ENCODE measurements at regions not wholly inside any gene's neighbourhood (a gene's known extent, or its start where the extent isn't known, plus 50 kb on each side); places are given as distances from the start of the nearest gene placed in this dataset.

DNA sequence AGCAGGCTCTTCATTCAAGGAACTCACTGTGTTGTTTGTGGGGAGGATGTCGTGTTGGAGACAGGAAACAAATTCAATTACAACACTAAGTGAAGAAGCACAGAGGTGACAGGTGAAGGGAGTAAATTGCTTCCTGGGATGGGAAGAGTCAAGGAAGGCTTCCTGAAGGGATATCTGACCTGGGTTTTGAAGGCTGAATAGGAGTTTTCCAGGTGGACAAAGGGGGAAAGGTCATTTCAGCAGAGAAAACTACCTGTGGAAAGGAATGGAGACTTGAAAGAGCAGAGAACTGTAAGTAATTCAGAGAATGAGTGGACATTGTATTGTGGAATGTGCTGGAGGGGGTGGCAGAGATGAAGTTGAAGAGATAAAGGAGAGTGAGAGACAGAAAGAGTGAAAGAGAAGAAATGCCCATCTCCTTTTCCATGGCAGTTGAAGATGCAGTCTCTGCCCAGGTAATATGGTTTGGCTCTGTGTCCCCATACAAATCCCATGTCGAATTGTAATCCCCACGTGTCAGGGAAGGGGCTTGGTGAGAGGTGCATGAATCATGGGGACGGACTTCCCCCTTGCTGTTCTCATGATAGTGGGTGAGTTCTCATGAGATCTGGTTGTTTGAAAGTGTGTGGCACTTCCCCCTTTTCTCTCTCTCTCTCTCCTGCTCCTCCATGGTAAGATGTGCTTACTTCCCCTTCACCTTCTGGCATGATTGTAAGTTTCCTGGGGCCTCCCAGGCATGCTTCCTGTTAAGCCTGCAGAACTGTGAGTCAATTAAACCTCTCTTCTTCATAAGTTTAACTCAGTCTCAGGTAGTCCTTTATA lies 205.7 kb upstream of the BCOR start:
- no peak for DNase-seq

DNA sequence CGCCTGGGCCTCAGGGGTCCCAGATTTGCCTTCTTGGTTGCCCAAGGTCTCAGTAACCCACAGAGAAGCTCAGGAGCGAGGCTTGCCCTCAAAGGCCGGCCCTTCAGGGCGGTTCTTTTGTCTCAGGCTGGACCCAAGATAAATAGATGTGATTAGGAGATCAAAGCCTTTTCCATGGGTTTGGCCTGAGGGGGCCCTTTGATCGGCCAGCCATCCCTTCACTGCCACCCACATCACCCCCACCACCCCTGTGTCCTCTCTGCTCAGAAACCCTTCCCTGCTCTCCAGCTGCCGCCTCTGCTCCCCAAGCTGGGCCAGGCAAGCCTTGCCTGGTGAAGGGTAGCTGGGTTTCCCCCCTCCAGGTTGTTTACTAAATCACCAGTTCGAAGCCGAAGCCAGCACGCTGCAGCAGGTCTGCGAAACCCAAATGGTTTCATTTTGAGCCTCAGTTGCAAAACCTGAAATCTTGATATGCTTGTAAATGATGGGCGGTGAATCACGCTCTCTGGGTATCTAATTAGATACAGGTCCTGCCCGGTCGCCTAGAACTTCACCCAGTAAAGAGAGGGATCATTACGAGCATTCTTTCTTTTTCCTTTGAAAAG lies 202.6 kb upstream of the BCOR start:
- DNase-seq: no peak

DNA sequence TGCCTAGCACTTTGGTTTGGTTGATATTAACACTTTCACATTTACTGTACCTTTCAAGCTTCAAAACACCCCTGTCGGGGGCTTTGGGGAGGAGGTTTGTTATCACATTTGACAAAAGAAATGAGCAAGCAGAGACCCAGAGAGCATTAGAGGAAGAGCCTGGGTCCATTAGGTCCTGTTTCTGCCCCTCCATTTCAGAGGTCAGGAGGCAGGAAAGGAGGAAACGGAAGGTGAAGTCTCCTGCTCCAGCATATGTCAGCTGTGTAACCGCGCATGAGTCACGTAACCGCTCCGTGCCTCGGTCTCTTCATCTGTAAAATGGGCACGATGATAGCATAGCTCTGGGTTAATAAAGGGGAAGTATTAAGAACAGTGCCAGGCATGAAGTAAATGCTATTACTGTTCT lies 201.9 kb upstream of the BCOR start:
- DNase-seq: no peak

DNA sequence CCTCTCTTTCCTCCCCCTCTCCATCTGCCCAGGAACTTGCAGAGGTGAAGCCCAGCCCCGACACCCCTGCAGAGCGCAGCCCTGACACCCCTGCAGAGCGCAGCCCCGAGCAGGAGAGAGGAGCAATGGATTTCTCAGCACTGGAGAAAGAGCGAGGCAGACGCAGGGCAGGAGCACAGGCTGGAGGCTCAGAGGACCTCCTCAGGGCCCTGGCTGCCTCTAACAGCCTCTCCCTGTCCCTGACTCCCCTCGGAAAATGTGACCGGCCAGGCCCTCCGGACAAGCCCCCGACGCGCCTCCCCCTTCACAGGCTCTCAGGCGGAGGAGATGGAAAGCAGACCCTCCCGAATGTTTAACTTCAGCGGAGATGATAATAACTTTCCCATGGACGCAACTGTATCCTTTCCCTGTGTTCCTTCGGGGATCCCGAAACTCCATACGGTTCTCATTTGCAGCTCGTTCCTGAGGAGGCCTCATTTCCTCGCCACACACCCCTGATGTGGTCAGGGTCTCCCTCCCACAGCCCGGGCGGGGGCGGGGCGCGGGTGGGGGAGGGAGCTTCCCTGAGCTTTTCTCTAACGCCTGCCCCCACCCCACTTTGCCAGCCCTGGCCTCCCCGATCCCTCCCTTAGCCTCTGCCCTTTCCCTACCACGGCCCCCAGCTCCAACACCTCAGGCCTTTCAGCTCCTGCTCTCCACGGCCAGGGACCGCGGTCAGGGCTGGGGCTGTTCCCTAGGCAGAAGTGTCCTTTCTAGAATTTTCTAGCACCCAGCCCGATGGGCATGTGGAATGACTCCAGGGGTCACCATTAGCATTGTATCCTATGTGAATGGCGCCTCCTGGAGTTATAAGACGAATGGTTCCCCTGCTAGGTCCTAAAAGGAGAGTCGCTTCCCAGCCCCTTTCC lies 201.1 kb upstream of the BCOR start:
- DNase-seq: no peak

DNA sequence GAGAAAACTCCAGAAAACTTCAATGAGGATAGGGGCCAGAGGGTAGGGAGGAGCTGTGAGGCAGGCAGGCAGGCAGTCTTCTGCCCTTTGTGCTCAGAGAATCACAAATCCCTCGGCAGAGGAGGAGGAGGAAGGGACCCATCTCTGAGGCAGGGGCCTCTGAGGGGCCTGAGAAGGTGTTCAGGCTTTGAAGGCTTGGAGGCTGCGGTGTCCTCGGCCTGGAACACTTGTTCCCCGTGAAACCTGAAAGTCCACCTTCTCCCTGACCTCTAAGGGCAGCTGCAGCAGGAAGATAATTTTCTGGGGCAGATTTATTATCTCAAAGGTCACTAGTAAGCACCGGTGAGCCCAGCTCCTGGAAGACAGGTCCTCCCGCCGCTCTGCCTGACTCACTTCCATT lies 200.3 kb upstream of the BCOR start:
- no peak for DNase-seq

DNA sequence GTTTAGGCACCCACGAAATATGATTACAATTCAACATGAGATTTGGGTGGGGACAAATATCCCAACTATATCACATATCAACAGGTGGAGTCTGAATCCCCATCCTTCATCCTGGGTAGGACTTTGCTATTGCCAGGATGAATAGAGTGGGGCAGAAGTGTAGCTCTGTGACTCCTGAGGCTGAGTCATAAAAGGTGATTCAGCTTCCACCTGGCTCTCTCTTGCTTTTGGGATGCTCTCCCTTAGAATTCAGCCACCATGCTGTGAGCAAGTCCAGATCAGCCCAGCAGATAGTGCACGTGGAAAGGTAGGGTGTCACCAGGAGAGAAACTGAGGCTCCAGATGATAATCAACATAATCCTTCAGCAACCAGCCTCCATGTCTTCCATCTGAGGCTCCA lies 193.8 kb upstream of the BCOR start:
- DNase-seq: no peak

DNA sequence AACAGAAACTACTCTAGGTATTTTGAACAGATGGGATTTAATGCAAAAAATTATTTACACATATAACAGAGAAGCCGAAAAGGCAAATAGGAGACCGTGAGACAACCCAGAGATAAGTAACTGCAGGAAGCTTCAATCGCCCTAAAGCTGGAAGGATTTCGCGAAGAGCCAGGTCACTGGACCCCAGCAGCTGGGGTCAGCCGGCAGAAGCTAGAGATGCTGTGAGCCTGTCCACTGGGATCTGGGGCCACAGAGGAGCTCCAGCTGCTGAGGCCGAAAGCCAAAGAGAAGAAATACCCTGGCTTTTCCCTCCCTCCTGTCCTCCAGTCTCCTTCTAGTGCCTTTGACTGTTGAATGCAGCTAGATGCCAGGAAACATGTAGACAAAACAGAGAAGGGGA lies 192.8 kb upstream of the BCOR start:
- DNase-seq: no peak

DNA sequence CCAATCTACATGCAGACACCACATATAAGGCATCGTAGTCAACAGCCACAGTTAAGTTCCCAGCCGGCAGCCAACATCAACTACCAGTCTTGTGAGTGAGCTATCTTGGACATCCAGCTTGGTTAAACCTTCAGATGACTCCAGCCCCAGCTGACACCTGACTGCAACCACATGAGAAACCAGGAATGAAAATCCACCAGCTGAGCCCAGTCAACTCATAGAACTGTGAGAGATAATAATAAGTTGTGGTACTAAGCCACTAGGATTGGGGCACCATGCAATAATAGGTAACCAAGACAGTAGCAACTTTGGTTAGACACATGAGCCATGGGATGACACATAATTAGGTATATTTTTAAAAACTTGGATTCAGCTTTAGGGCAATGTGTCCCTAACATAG lies 188.1 kb upstream of the BCOR start:
- DNase-seq: no peak

DNA sequence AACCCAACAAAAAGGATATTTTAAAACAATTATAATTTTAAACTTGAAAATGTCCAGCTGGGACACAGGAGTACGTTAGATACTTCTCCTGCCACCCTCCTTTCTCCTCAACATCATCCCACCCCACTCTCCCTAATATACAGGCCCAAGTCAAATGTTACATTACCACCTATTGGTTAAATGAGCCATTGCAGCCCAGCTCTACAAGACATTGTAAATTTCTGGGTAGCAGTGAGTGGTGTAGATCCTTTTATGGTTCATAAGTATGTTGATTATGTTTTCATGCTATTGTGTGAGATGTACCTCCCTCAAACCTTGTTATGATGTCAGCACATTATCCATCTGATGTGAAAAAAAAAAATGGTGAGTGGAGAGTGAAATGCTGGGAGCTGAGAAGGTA lies 187.1 kb upstream of the BCOR start:
- no peak for DNase-seq

DNA sequence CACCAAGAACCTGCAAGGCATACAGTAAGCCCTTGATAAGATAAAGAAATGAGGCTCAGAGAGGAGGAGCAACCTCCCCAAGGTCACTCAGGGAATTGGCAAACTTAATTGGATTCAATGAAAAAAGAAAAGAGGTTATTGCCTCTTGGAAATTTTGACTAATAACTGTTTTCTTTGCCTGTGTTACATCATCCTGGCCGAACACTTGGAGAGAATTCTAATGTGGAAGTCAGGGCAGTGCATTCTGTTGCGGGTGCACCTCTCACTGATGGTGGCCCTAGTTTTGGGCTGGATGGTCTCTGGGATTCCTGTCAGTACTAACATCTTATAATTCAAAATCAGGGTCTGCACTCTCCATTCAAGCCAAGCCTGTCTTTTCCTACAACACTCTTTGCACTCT lies 186.2 kb upstream of the BCOR start:
- DNase-seq: no peak

DNA sequence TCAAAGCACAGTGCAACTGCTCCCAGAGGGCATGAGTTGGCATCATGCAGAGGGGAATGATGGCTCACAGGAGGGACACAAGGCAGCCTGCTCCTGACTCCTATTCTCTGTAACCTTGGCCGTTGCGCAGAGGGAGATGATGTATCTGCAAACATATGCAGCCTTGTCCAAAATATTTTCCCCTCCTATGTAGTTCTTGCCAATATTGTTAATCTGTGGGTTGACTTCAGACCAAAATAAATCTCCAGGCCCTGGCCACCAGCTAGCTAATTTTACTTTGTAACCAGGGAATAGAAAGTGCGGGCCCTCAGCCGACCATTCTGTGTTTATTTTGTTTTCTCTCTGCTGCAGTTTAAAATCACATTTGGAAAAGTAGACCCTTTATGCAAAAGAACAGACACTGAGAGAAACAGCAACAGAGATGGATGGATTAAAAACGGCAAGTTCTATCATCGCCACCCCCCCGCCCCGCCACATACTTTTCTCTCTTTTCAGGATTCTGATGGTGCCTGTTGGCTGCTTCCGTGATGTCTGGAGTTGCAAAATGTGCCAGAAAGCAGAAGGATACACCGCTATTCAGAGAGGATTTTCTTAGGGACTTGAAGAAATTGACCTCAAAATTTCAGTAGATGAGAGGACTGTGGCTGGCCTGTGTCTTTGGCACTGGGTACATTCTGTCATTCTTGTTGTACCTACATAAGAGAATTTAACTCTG lies 185.3 kb upstream of the BCOR start:
- no peak for DNase-seq

DNA sequence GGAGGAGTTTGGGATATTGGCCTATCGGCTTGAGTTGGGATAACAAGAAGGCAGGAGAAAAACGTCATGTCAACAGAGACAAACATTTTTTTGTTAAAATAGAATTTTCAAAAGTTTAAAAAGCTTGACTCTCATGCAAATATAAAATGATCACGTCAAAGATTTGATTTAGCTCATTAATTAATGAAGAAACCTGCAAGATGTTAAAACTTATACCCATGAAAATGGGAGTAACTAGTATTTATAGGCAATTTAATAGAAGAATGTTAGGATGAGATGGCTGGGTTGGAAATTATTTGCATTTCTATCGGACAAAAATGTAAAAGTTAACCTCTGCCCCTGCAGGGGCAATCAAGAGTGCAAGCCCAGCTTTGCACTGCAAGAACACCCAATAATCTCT lies 184.6 kb upstream of the BCOR start:
- no peak for DNase-seq

DNA sequence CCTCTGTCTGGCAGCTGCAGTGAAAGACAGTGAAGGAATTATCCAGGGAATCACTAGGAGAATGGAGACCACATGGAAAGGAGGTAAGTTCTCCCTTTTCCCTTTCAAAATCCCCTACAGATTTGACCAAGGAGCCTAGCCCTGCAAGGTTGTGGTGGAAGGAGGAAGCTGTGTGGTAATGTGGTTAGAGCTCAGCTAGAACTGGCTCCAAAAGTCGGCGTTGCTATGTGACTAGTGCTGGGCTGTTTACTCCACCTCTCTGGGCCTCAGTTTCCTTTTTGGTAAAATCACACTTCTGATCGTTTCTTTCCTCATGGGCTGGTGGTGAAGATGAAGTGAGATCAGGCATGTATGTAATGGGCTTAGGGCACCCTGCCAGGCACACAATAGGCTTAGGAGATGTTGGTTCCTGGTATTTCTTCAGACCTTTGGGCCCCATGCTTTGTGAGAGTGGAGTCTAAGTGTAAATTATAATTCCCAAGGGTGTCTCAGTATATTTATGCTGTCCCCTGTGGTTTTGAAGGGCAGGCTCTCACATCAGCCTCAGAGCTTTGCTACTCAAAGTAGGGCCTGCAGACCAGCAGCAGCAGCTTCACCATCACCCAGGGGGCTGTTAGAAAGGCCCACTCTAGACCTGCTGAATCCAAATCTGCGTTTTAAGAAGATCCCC lies 183.7 kb upstream of the BCOR start:
- no peak for DNase-seq

DNA sequence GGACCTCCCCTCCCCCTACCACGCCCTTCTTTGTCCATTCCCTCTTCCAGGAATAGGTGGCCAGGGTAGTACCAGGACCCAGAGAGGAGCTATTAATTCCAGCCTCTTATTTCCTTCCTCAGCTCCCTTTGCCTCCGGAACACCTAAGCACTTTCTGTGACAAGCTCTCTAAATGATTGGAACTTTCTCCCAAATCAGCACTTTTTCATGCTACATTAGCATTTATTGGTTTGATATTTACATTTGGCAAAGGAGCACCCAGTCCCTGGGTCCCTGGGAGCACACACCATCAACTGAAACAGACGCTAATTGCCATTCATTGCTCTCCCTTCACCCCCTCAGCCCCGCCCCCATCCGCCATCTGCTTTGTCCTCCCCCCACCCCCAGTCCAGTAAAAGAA lies 182.0 kb upstream of the BCOR start:
- DNase-seq: no peak

DNA sequence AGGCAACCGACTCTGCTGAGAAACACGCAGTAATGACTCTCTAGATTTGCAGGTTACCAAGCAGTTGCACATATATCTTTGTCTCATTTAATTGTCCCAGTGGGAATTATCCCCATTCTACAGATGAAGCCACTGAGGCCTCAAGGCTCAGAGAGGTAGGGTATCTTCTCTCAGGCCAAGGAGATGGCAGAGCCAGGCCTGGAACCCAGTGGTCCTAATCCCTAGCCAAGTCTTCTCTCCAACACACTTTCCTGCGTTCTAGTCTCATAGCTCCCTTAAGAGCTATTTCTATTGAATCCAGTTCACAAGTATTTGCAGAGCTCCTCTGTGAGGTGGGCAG lies 181.3 kb upstream of the BCOR start:
- no peak for DNase-seq

DNA sequence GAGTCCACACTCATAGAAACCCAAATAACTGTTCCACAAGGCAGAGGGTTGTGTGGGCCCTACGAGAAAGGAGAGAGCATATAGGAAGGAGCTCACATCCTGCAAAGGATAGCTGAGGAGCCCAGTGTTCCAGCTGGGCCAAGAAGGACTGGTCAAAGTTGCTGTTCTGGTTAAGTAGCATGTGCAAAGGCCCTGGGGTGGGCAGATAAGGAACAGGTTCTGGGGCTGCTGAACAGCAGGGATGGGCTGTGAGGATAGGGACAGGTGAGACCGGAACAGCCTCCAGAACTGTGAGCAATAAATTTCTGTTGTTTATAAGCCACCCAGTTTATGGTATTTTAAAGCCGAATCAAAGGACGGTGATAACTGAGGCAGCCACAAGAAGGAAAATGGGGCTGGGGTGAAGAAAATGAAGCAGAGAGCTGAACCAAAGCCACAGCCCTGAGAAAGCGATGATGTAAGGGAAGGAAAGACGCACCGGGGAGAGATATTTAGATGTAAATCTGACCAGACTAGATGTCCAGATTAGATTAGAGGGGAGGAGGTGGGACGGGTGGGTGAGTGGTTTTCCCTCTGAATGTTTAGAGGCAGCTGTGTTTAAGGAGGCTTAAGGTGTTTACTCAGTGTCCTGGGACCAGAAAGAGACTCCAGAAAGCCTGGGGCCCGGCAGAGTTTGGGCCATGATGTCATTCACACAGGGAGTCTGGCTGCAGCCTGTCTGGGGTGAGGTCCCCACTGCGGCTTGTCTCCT lies 180.8 kb upstream of the BCOR start:
- no peak for DNase-seq

DNA sequence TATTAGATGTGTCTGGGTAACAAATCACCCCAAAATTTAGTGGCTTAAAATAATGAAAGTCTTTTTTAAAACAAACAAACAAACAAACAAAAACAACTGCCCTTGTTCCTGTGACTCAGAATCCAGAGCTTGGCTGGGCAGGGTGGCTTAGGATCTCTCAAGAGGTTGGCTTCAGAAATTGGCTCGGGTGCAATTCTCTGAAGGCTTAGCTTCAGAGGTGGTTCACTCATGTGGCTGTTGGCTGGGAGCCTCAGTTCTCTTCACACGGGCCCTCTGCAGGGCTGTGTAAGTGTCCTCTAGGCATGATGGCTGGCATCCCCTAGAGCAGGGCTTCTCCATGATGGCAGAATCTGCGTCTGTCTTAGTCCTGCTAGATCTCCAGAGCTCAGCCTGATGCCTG lies 179.9 kb upstream of the BCOR start:
- DNase-seq: no peak

DNA sequence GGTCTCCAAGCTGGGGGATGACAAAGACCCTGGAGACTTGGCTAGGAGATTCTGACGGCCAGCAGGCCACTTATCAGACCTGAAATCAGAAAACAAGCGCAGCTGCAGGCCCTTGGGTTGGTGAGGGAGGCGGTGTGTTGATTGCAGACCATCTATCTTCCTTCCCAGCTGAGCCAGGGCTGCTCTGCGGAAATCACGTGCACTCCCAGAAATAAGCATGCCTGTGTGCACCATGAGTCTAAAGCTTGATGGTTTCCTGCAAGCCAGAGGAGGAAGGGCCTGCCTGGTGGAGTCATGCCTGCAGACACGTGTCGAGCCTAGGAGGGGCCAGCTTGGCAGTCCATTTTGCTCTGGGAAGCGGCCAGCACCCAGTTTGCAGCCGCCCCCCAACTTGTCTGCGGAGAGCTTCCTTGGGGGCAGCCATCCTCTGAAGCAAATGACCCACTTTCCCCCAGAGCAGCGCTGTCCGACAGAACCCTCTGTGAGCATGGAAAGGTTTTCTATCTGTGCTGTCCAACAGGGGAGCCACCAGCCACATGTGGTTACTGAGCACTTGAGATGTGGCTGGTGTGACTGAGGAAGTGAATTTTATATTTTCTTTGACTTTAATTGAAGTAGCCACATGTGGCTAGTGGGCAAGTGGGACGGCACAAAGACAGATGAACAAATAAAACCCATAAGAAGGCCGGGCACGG lies 175.7 kb upstream of the BCOR start:
- no peak for DNase-seq

DNA sequence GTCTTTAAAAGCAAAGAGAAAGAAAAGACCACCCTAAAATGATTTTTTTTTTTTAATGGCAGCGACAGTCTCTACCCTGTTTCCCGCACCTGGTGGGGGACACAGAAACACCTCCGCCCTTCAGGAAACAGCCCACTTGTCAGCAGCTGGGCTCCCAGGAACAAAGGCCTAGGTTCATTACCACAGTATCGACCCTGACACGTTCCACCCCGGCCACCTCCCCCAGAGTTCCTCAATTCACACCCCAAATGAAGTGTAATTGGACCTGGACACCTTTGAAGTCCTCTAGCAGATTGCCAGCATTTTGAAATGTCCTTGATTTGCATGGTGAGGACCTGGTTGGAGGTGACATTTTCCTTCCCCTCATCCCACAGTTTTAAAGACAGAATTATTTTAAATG lies 175.0 kb upstream of the BCOR start:
- DNase-seq: no peak

DNA sequence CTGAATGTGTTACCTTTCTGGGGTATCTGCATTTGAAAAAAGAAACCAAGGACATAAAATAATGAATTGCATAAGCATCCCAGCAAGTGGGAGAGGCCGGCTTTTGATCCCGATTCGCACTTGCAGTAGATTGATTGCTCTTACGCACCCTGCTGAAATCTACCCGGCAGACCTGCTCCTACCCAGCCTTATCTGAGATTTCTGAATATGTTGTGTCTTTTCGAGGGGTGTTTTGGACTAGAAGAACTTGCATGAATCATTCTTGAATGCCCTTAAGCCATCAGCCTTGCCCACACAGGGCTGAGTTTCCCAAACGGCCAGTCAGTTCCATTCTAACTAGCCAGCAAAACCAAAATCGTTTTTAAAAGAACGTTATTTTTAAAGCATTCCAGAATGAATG lies 174.4 kb upstream of the BCOR start:
- no peak for DNase-seq

DNA sequence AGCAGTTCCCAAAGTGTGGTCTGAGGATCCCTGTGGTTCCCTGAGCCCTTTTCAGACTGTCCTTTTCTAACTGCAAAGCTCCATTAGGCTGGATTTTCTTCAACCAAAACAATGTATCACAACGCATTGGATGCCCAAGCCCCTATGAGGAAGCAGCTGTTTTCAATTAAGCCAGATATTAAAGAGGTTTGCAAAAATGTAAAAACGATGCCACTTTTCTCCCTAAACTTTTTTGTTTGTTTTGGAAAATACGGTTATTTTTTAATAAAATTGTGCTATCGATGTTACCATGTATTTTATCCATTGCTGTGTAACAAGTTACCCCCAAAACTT lies 170.4 kb upstream of the BCOR start:
- DNase-seq: no peak

Data from SHP77 treated with DMSO at 0.1 percent for 48 hours (cell line).